Endothelial cell of umbilical vein (primary cell): ENCODE measurements at regions not wholly inside any gene's neighbourhood (a gene's known extent, or its start where the extent isn't known, plus 50 kb on each side); places are given as distances from the start of the nearest gene placed in this dataset.

Source experiments
- BruUV-seq: library from RNA; stranded (reverse); fragments of 400-500 nt; replicated peaks from 2 replicates; lab custom pipeline; 2021; lab: Mats Ljungman, UMichigan
- CTCF ChIA-PET: fragments of 300-600, 350-600 bp; sonication (Branson Sonifier 250); formaldehyde crosslinking; loops from one replicate; lab custom pipeline; 2021; ENCODE audit warnings: antibody characterized with exemption, inconsistent platforms; lab: Charles Lee
- POLR2A ChIA-PET: fragments of 300-600, 350-600 bp; sonication (Branson Sonifier 250); formaldehyde crosslinking; loops from one replicate; lab custom pipeline; 2021; ENCODE audit warnings: antibody characterized with exemption, inconsistent platforms; lab: Charles Lee
- DNase-seq: peaks from one replicate; pipeline ENCODE4 v3.0.0-alpha.2; 2011; ENCODE audit warnings: low read depth, low spot score
- FAIRE-seq: peaks from 2 replicates; lab custom pipeline; 2011; peaks lifted over from hg19 to GRCh38; lab: Jason Lieb, UNC
- H2AFZ ChIP-seq: 2 replicates; pipeline ENCODE4 v1.6.0; 2012; ENCODE audit warnings: low read depth, low read length, control low read depth, inconsistent platforms
- H3K27ac ChIP-seq: 2 replicates; pipeline ENCODE4 v1.5.1; 2011; ENCODE audit warnings: low read depth, mild to moderate bottlenecking, control low read depth, low read length, moderate library complexity; ENCODE audit not compliant: insufficient read depth
- H3K27me3 ChIP-seq, 2 experiments: 2 replicates each; pipeline versions ENCODE4 v1.6.0 to v1.6.1; 2011; ENCODE audit warnings: low read length in 2 of 2, mixed read lengths in 1 of 2; ENCODE audit not compliant: control insufficient read depth in 2 of 2, insufficient read depth in 2 of 2
- H3K36me3 ChIP-seq, 2 experiments: 2 replicates in 1 of 2; 3 replicates in 1 of 2; pipeline ENCODE4 v1.5.1; 2011; ENCODE audit warnings: low read length in 2 of 2, mild to moderate bottlenecking in 1 of 2, moderate library complexity in 1 of 2; ENCODE audit not compliant: control insufficient read depth in 2 of 2, insufficient read depth in 2 of 2; ENCODE audit errors: extremely low read depth in 1 of 2
- H3K4me1 ChIP-seq: 3 replicates; pipeline ENCODE4 v1.5.1; 2011; ENCODE audit warnings: mild to moderate bottlenecking, low read length; ENCODE audit not compliant: control insufficient read depth, insufficient read depth; ENCODE audit errors: extremely low read depth
- H3K4me2 ChIP-seq: 2 replicates; pipeline ENCODE4 v1.6.1; 2011; ENCODE audit warnings: low read length, control low read depth, mixed read lengths; ENCODE audit not compliant: insufficient read depth
- H3K4me3 ChIP-seq, 3 experiments: fragments of 200-600 bp in 1 of 3; sonication (generic), shearing (Covaris generic) in 1 of 3; replicated peaks in 1 of 3; 2 replicates each; pipeline ENCODE4 v1.5.1; 2011 to 2016; ENCODE audit warnings: control low read depth in 3 of 3, low read length in 3 of 3, mild to moderate bottlenecking in 2 of 3, inconsistent platforms in 1 of 3, low read depth in 1 of 3, moderate library complexity in 1 of 3; ENCODE audit not compliant: insufficient read depth in 1 of 3
- H3K79me2 ChIP-seq: 2 replicates; pipeline ENCODE4 v1.6.0; 2012; ENCODE audit warnings: low read length, inconsistent platforms; ENCODE audit not compliant: control insufficient read depth, insufficient read depth
- H3K9ac ChIP-seq: replicated peaks from 2 replicates; pipeline ENCODE3; 2011; ENCODE audit warnings: low read length, control low read depth; ENCODE audit not compliant: insufficient read depth; ENCODE audit errors: extremely low read depth
- H3K9me1 ChIP-seq: replicated peaks from 3 replicates; pipeline ENCODE4 v1.6.0; 2011; ENCODE audit warnings: mild to moderate bottlenecking, low read length; ENCODE audit not compliant: control insufficient read depth, insufficient read depth; ENCODE audit errors: extremely low read depth
- H3K9me3 ChIP-seq: replicated peaks from 2 replicates; pipeline ENCODE4 v1.5.1; 2012; ENCODE audit warnings: low read length, inconsistent platforms; ENCODE audit not compliant: control insufficient read depth, insufficient read depth
- H4K20me1 ChIP-seq: replicated peaks from 2 replicates; pipeline ENCODE3; 2011; ENCODE audit warnings: mild to moderate bottlenecking, low read length; ENCODE audit not compliant: control insufficient read depth, insufficient read depth; ENCODE audit errors: extremely low read depth
- EZH2 ChIP-seq: IDR thresholded peaks from 2 replicates; pipeline ENCODE4 v1.6.1; 2012; ENCODE audit warnings: borderline replicate concordance, low read depth, mild to moderate bottlenecking, moderate library complexity, low read length, inconsistent platforms; ENCODE audit not compliant: severe bottlenecking
- FOS ChIP-seq: IDR thresholded peaks from 2 replicates; pipeline ENCODE4 v1.6.1; 2011; ENCODE audit warnings: mild to moderate bottlenecking, low read length, moderate library complexity, borderline replicate concordance; ENCODE audit not compliant: insufficient read depth
- GATA2 ChIP-seq: IDR thresholded peaks from 2 replicates; pipeline ENCODE4 v1.7.0; 2011; ENCODE audit warnings: low read depth, mild to moderate bottlenecking, moderate library complexity, mixed read lengths, low read length; ENCODE audit not compliant: insufficient read length, insufficient read depth
- JUN ChIP-seq: IDR thresholded peaks from 2 replicates; pipeline ENCODE4 v1.6.1; 2011; ENCODE audit warnings: borderline replicate concordance, low read depth; ENCODE audit not compliant: insufficient read length, insufficient read depth
- MYC ChIP-seq: IDR thresholded peaks from one replicate; pipeline ENCODE4 v1.6.1; 2011; ENCODE audit warnings: mild to moderate bottlenecking, low read depth, low read length
- POLR2A ChIP-seq: IDR thresholded peaks from 2 replicates; pipeline ENCODE4 v1.6.1; 2012; ENCODE audit warnings: low read depth, mild to moderate bottlenecking, control low read depth, low read length
- POLR2AphosphoS5 ChIP-seq: IDR thresholded peaks from 2 replicates; pipeline ENCODE4 v1.6.1; 2012; ENCODE audit warnings: low read depth, mild to moderate bottlenecking, control low read depth, low read length, moderate library complexity; ENCODE audit not compliant: insufficient read depth
- dilution Hi-C: fragments of 300-500 bp; cut with MboI; formaldehyde crosslinking; loops from one replicate; pipeline ENCODE4 v1.15.0; 2019; ENCODE audit warnings: low sequenced_read_pairs; ENCODE audit not compliant: extremely low pct_ligation_motif_present
- intact Hi-C: fragments of 100-400 bp; cut with micrococcal nuclease; formaldehyde crosslinking; loops from one replicate; pipeline ENCODE4 v1.10.0; 2022
- TF ChIP-seq, protein P1 (sequence below), 2 donors: IDR thresholded peaks; 1 replicate in 1 of 2; 2 replicates in 1 of 2; pipeline ENCODE4 v1.5.1; 2011; ENCODE audit warnings: low read length in 2 of 2, mild to moderate bottlenecking in 2 of 2, moderate library complexity in 2 of 2, control low read depth in 1 of 2, inconsistent platforms in 1 of 2, low read depth in 1 of 2; ENCODE audit not compliant: insufficient read depth in 1 of 2; ENCODE audit errors: extremely low read depth in 1 of 2
- TF ChIP-seq, protein P2 (sequence below): IDR thresholded peaks from 2 replicates; pipeline ENCODE4 v1.6.1; 2011; ENCODE audit not compliant: insufficient read depth, insufficient read length

DNA sequence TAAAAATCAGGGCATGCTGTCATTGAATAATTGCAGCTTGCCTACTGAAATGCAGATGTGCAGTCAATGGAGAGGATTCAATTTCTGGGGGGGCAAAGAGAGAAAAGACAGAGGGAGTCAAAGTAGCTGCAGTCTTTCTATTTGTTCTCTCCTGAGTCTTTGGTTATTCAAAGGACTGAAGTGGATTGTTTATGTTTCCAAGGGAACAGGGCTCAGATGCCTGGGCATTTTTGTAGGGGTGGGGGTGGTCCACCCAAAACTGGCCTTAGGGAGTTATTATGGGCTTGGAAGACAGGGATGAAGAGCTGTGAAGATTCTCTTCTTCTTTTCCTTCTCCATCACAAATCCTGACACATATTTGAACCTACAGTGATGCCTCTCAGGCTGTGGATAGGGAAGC lies 408.8 kb upstream of the DAB1 start:
- Histone ChIP-seq H3K36me3 (no peaks in the 10 kb centered on the region), H3K9me1 (no peaks in the 10 kb centered on the region), H3K27ac (no peak overlapping the region), H4K20me1 (no peaks in the 10 kb centered on the region), H3K4me2 (no peak overlapping the region), H3K9ac (no peak overlapping the region), H3K27me3 (no peaks in the 10 kb centered on the region), H3K79me2 (no peaks in the 10 kb centered on the region), H3K4me1 (no peaks in the 10 kb centered on the region), H3K9me3 (peaks cover 2% of the 10 kb centered on the region), H2AFZ (no peak overlapping the region), H3K4me3 (no peak overlapping the region)
- CTCF ChIA-PET: no interaction called here
- BruUV-seq: no TSS peak
- no peak for TF ChIP-seq POLR2AphosphoS5
- no peak for TF ChIP-seq POLR2A
- TF ChIP-seq MYC: no peak
- no peak for TF ChIP-seq FOS
- TF ChIP-seq, protein P1, sequence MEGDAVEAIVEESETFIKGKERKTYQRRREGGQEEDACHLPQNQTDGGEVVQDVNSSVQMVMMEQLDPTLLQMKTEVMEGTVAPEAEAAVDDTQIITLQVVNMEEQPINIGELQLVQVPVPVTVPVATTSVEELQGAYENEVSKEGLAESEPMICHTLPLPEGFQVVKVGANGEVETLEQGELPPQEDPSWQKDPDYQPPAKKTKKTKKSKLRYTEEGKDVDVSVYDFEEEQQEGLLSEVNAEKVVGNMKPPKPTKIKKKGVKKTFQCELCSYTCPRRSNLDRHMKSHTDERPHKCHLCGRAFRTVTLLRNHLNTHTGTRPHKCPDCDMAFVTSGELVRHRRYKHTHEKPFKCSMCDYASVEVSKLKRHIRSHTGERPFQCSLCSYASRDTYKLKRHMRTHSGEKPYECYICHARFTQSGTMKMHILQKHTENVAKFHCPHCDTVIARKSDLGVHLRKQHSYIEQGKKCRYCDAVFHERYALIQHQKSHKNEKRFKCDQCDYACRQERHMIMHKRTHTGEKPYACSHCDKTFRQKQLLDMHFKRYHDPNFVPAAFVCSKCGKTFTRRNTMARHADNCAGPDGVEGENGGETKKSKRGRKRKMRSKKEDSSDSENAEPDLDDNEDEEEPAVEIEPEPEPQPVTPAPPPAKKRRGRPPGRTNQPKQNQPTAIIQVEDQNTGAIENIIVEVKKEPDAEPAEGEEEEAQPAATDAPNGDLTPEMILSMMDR (IDR thresholded peaks at IDR 0.05; ENCODE audit: extremely low read depth in 1 of 2, insufficient read depth in 1 of 2, low read depth in 1 of 2, low read length in 2 of 2): no peak
- TF ChIP-seq, protein P2, sequence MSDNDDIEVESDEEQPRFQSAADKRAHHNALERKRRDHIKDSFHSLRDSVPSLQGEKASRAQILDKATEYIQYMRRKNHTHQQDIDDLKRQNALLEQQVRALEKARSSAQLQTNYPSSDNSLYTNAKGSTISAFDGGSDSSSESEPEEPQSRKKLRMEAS: no peak
- TF ChIP-seq EZH2: no peak
- no peak for TF ChIP-seq GATA2
- no peak for TF ChIP-seq JUN
- intact Hi-C loops: no loop called here
- DNase-seq (no peak), FAIRE-seq (no peak)
- dilution Hi-C loops: no loop called here
- POLR2A ChIA-PET: no interaction called here
